K562 (cell line): ENCODE measurements at regions not wholly inside any gene's neighbourhood (a gene's known extent, or its start where the extent isn't known, plus 50 kb on each side); places are given as distances from the start of the nearest gene placed in this dataset.

ENCODE experiments used
- ATAC-seq: fragments of 200-7000 bp; cut with Tn5 transposase; 3 replicates; pipeline ENCODE4 v1.9.1; 2020; ENCODE audit warnings: moderate library complexity
- BruUV-seq: library from RNA; stranded (reverse); fragments of 400-500 nt; replicated peaks from 2 replicates; lab custom pipeline; 2021; lab: Mats Ljungman, UMichigan
- CTCF ChIA-PET: fragments of 300-600 bp; formaldehyde crosslinking; extraction: SDS; loops from one replicate; lab custom pipeline; 2021; ENCODE audit warnings: low intra/inter-chr PET ratio; lab: Yijun Ruan, JAX
- POLR2A ChIA-PET: fragments of 300-600, 350-650 bp; sonication (Branson Sonifier 250); formaldehyde crosslinking; extraction: SDS; loops from one replicate; lab custom pipeline; 2021; ENCODE audit warnings: antibody characterized with exemption, inconsistent platforms; lab: Yijun Ruan, JAX
- DNase-seq, 4 experiments: peaks; one replicate each; pipeline versions ENCODE4 v3.0.0 to v3.0.0-alpha.2; 2011 to 2018; ENCODE audit warnings: low spot score in 3 of 4, mixed read lengths in 3 of 4; ENCODE audit errors: extremely low read depth in 1 of 4
- FAIRE-seq: peaks from 2 replicates; lab custom pipeline; 2011; peaks lifted over from hg19 to GRCh38; lab: Jason Lieb, UNC
- H2AFZ ChIP-seq: 2 replicates; pipeline ENCODE4 v1.6.0; 2011; ENCODE audit warnings: low read depth, low read length, control low read depth, inconsistent platforms
- H3K27ac ChIP-seq: fragments of 200-600 bp; 3 replicates; pipeline ENCODE4 v1.8.0; 2011; ENCODE audit warnings: low read depth, mild to moderate bottlenecking, control low read depth, inconsistent platforms, low read length, moderate library complexity, mixed read lengths; ENCODE audit errors: extremely low read depth
- H3K27me3 ChIP-seq, 2 experiments: fragments of 300-600 bp in 1 of 2; 2 replicates in 1 of 2; 3 replicates in 1 of 2; pipeline versions ENCODE4 v1.6.0 to v1.8.0; 2011; ENCODE audit warnings: inconsistent platforms in 2 of 2, low read length in 2 of 2, mild to moderate bottlenecking in 1 of 2, mixed read lengths in 1 of 2, moderate library complexity in 1 of 2; ENCODE audit not compliant: control insufficient read depth in 2 of 2, insufficient read depth in 2 of 2
- H3K36me3 ChIP-seq: fragments of 300-600 bp; 3 replicates; pipeline ENCODE4 v1.8.0; 2011; ENCODE audit warnings: mild to moderate bottlenecking, low read length, inconsistent platforms; ENCODE audit not compliant: control insufficient read depth, insufficient read depth
- H3K4me1 ChIP-seq, 2 experiments: fragments of 200-600 bp in 1 of 2; replicated peaks in 1 of 2; 2 replicates in 1 of 2; 3 replicates in 1 of 2; pipeline versions ENCODE4 v1.5.1 to v1.8.0; 2011; ENCODE audit warnings: inconsistent platforms in 2 of 2, low read length in 2 of 2, mild to moderate bottlenecking in 1 of 2, mixed read lengths in 1 of 2, moderate library complexity in 1 of 2; ENCODE audit not compliant: control insufficient read depth in 2 of 2, insufficient read depth in 2 of 2
- H3K4me2 ChIP-seq: 2 replicates; pipeline ENCODE4 v1.6.1; 2011; ENCODE audit warnings: low read length, control low read depth, inconsistent platforms, mixed read lengths; ENCODE audit not compliant: insufficient read depth
- H3K4me3 ChIP-seq: fragments of 200-600 bp; sonication (generic), shearing (Covaris generic); 2 replicates; pipeline ENCODE4 v1.5.1; 2016; ENCODE audit warnings: control low read depth, inconsistent platforms
- H3K79me2 ChIP-seq: fragments of 200-600 bp; 3 replicates; pipeline ENCODE4 v1.8.0; 2011; ENCODE audit warnings: low read length, inconsistent platforms; ENCODE audit not compliant: control insufficient read depth, insufficient read depth
- H3K9ac ChIP-seq, 2 experiments: 2 replicates each; pipeline versions ENCODE4 v1.6.0 to v1.6.1; 2011; ENCODE audit warnings: low read depth in 2 of 2, low read length in 2 of 2, control low read depth in 1 of 2, inconsistent platforms in 1 of 2, mild to moderate bottlenecking in 1 of 2, mixed read lengths in 1 of 2; ENCODE audit not compliant: insufficient read depth in 1 of 2
- H3K9me1 ChIP-seq: one replicate; pipeline ENCODE4 v1.6.0; 2011; ENCODE audit warnings: inconsistent platforms, mild to moderate bottlenecking, low read length, moderate library complexity; ENCODE audit not compliant: control insufficient read depth, insufficient read depth
- H3K9me3 ChIP-seq: replicated peaks from 2 replicates; pipeline ENCODE4 v1.5.1; 2011; ENCODE audit warnings: low read depth, low read length, inconsistent platforms; ENCODE audit not compliant: control insufficient read depth, insufficient read depth
- H4K20me1 ChIP-seq: replicated peaks from 2 replicates; pipeline ENCODE4 v1.6.1; 2011; ENCODE audit warnings: low read length, inconsistent platforms, mixed read lengths; ENCODE audit not compliant: control insufficient read depth, insufficient read depth
- CREM ChIP-seq: IDR thresholded peaks from 2 replicates; pipeline ENCODE4 v1.6.1; 2014; ENCODE audit warnings: antibody characterized with exemption, low read depth
- E2F3 ChIP-seq: fragments of 250-450 bp; sonication (Bioruptor Pico); IDR thresholded peaks from 2 replicates; pipeline ENCODE4 v1.4.0; 2020; ENCODE audit warnings: mild to moderate bottlenecking
- FOS ChIP-seq: IDR thresholded peaks from 3 replicates; pipeline ENCODE4 v1.6.1; 2011; ENCODE audit not compliant: insufficient read length; ENCODE audit errors: extremely low read depth
- FUS ChIP-seq: fragments of 200-400 bp; formaldehyde crosslinking; optimal IDR thresholded peaks from 2 replicates; pipeline ENCODE3; 2017; ENCODE audit warnings: low read depth, low read length
- HEY1 ChIP-seq: fragments of 250-450 bp; sonication (Bioruptor Pico); IDR thresholded peaks from 2 replicates; pipeline ENCODE4 v1.5.0; 2020; ENCODE audit warnings: mild to moderate bottlenecking, moderate library complexity, borderline replicate concordance
- NONO ChIP-seq, 2 experiments: fragments of 200-400 bp in 1 of 2; fragments of 450-650 bp in 1 of 2; formaldehyde crosslinking in 1 of 2; IDR thresholded peaks; 2 replicates each; pipeline ENCODE4 v1.6.1; 2017; ENCODE audit warnings: low read depth in 2 of 2, mild to moderate bottlenecking in 2 of 2, moderate library complexity in 2 of 2, low read length in 1 of 2
- POU5F1 ChIP-seq: fragments of 150-350 bp; IDR thresholded peaks from 2 replicates; pipeline ENCODE4 v1.6.1; 2014; ENCODE audit warnings: borderline replicate concordance, low read length, low read depth, mild to moderate bottlenecking; ENCODE audit not compliant: partially characterized antibody
- RFX5 ChIP-seq: IDR thresholded peaks from 2 replicates; pipeline ENCODE4 v1.6.1; 2011; ENCODE audit warnings: low read depth, mild to moderate bottlenecking, improper control_type of control experiment, low read length
- RFX7 ChIP-seq: fragments of 250-450 bp; sonication (Bioruptor Pico); IDR thresholded peaks from 2 replicates; pipeline ENCODE4 v1.5.1; 2021; ENCODE audit warnings: mild to moderate bottlenecking
- SOX6 ChIP-seq: fragments of 450-650 bp; IDR thresholded peaks from 2 replicates; pipeline ENCODE4 v1.6.1; 2014; ENCODE audit warnings: mild to moderate bottlenecking
- TFAM ChIP-seq: fragments of 250-450 bp; sonication (Bioruptor Pico); conservative IDR thresholded peaks from 2 replicates; pipeline ENCODE4 v1.5.0; 2021; ENCODE audit warnings: mild to moderate bottlenecking, moderate library complexity
- ZNF280B ChIP-seq: fragments of 250-450 bp; sonication (Bioruptor Pico); IDR thresholded peaks from 2 replicates; pipeline ENCODE4 v1.5.1; 2021; ENCODE audit warnings: mild to moderate bottlenecking
- ZNF354B ChIP-seq: fragments of 250-450 bp; sonication (Bioruptor Pico); IDR thresholded peaks from 2 replicates; pipeline ENCODE4 v1.4.0; 2020
- WGBS: fragments of 100-300 bp; shearing (Covaris generic); methylation state at CpG from one replicate; pipeline ENCODE4 v1.1.6; 2016; ENCODE audit warnings: low coverage, mixed read lengths; ENCODE audit not compliant: insufficient coverage; ENCODE audit errors: missing lambda C conversion rate; 5-methylcytosine and 5-hydroxymethylcytosine counted together
- in situ Hi-C: fragments of 300-500 bp; cut with MboI; formaldehyde crosslinking; loops from 4 replicates; pipeline ENCODE4 v1.15.0; 2018; ENCODE audit warnings: inconsistent platforms, mixed read lengths
- intact Hi-C: fragments of 100-400 bp; cut with micrococcal nuclease; formaldehyde crosslinking; loops from 2 replicates; pipeline ENCODE4 v1.14.2; 2022
- TF ChIP-seq, protein P1 (sequence below): fragments of 250-450 bp; sonication (Bioruptor Pico); IDR thresholded peaks from 2 replicates; pipeline ENCODE4 v1.8.0; 2022; ENCODE audit warnings: inconsistent platforms

GRCh38 chr12:42802785-42803189 lies 213.2 kb upstream of the PRICKLE1 start:
- H3K27ac ChIP-seq, result no peak overlapping the region
- H2AFZ ChIP-seq, result no peak overlapping the region
- no peaks in the 10 kb centered on the region for H3K9me1 ChIP-seq
- no peaks in the 10 kb centered on the region for H3K9me3 ChIP-seq
- no peak for ATAC-seq
- no peak for TF ChIP-seq POU5F1
- no peak for TF ChIP-seq FOS
- TF ChIP-seq RFX5, result no peak
- TF ChIP-seq NONO (IDR thresholded peaks at IDR 0.05; ENCODE audit: low read depth in 2 of 2, low read length in 1 of 2), result no peak
- TF ChIP-seq CREM, result no peak
- no peak for TF ChIP-seq SOX6
- TF ChIP-seq ZNF354B, result no peak
- no peak for TF ChIP-seq RFX7 (CRISPR knock-in tag)
- TF ChIP-seq, protein P1, sequence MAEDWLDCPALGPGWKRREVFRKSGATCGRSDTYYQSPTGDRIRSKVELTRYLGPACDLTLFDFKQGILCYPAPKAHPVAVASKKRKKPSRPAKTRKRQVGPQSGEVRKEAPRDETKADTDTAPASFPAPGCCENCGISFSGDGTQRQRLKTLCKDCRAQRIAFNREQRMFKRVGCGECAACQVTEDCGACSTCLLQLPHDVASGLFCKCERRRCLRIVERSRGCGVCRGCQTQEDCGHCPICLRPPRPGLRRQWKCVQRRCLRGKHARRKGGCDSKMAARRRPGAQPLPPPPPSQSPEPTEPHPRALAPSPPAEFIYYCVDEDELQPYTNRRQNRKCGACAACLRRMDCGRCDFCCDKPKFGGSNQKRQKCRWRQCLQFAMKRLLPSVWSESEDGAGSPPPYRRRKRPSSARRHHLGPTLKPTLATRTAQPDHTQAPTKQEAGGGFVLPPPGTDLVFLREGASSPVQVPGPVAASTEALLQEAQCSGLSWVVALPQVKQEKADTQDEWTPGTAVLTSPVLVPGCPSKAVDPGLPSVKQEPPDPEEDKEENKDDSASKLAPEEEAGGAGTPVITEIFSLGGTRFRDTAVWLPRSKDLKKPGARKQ (CRISPR knock-in tag), result no peak
- no peak for TF ChIP-seq ZNF280B (CRISPR knock-in tag)
- no peak for TF ChIP-seq FUS
- TF ChIP-seq E2F3 (CRISPR knock-in tag), result no peak
- no peak for TF ChIP-seq TFAM (CRISPR knock-in tag)
- TF ChIP-seq HEY1 (CRISPR knock-in tag), result no peak
- H3K36me3 ChIP-seq, result no peaks in the 10 kb centered on the region
- FAIRE-seq, result no peak
- DNase-seq, result no peak
- no peaks in the 10 kb centered on the region for H3K79me2 ChIP-seq
- ChIA-PET POLR2A (interaction anchor here (0.8 kb wide), 1 partner anchor 20 kb away, joined by 3 read pairs; no protein-coding TSS in a partner anchor), CTCF (no interaction called here)
- H3K27me3 ChIP-seq, result no peaks in the 10 kb centered on the region
- 2% methylated on average over 4 of the region's 4 CpGs for WGBS
- BruUV-seq, result no TSS peak
- no peak overlapping the region for H3K4me2 ChIP-seq
- no peak overlapping the region for H3K9ac ChIP-seq
- no peak overlapping the region for H3K4me3 ChIP-seq
- no peaks in the 10 kb centered on the region; a peak in 1 of 5 replicates for H3K4me1 ChIP-seq
- intact Hi-C loops (no loop called here), in situ Hi-C loops (no loop called here)
- no peaks in the 10 kb centered on the region for H4K20me1 ChIP-seq
